ENCODE measurements at regions not wholly inside any gene's neighbourhood (a gene's known extent, or its start where the extent isn't known, plus 50 kb on each side); places are given as distances from the start of the nearest gene placed in this dataset.

GRCh38 chr12:126397660-126398059, 1332.4 kb downstream of the AACS start:
- no peak overlapping the region for H3K4me3 ChIP-seq (ENCODE audit: low read depth, low read length)
- CTCF ChIA-PET = interaction anchor here (0.9 kb wide), 1 partner anchor 20 kb away, joined by 3 read pairs; no protein-coding TSS in a partner anchor
- DNase-seq (ENCODE audit: low read depth) = no peak
- no peak for TF ChIP-seq CTCF (IDR thresholded peaks at IDR 0.05; ENCODE audit: insufficient read depth, low read depth, low read length)
- no peaks in the 10 kb centered on the region for H3K27me3 ChIP-seq (ENCODE audit: control insufficient read depth, insufficient read depth, low read length)
- H3K36me3 ChIP-seq (ENCODE audit: control insufficient read depth, insufficient read depth, low read length) = no peaks in the 10 kb centered on the region
- POLR2A ChIA-PET = no interaction called here

- no peak for DNase-seq (ENCODE audit: low read depth)
- TF ChIP-seq CTCF (IDR thresholded peaks at IDR 0.05; ENCODE audit: insufficient read depth, low read depth, low read length) = no peak
- no peak overlapping the region for H3K4me3 ChIP-seq (ENCODE audit: low read depth, low read length)
Measured at GRCh38 chr12:126400831-126401230, 1335.6 kb downstream of the AACS start.

GRCh38 chr12:126404293-126404881, 1339.2 kb downstream of the AACS start:
- H3K4me3 ChIP-seq (ENCODE audit: low read depth, low read length) = no peak overlapping the region
- TF ChIP-seq CTCF (IDR thresholded peaks at IDR 0.05; ENCODE audit: insufficient read depth, low read depth, low read length) = no peak
- ChIA-PET POLR2A (no interaction called here), CTCF (interaction anchor here (1.2 kb wide), 1 partner anchor 45 kb away, joined by 3 read pairs; no protein-coding TSS in a partner anchor)
- no peaks in the 10 kb centered on the region for H3K27me3 ChIP-seq (ENCODE audit: control insufficient read depth, insufficient read depth, low read length)
- DNase-seq (ENCODE audit: low read depth) = no peak
- H3K36me3 ChIP-seq (ENCODE audit: control insufficient read depth, insufficient read depth, low read length) = no peaks in the 10 kb centered on the region

More at GRCh38 chr12:126400831-126401230, 1335.6 kb downstream of the AACS start:
- H3K27me3 ChIP-seq (ENCODE audit: control insufficient read depth, insufficient read depth, low read length) = no peaks in the 10 kb centered on the region
- CTCF ChIA-PET = interaction anchor here (0.7 kb wide), 1 partner anchor 47 kb away, joined by 3 read pairs; no protein-coding TSS in a partner anchor
- no peaks in the 10 kb centered on the region for H3K36me3 ChIP-seq (ENCODE audit: control insufficient read depth, insufficient read depth, low read length)
- POLR2A ChIA-PET = no interaction called here

GRCh38 chr12:126418400-126418799, 1353.2 kb downstream of the AACS start:
- Histone ChIP-seq H3K4me3 (ENCODE audit: low read depth, low read length) (no peak overlapping the region), H3K36me3 (ENCODE audit: control insufficient read depth, insufficient read depth, low read length) (no peaks in the 10 kb centered on the region), H3K27me3 (ENCODE audit: control insufficient read depth, insufficient read depth, low read length) (no peaks in the 10 kb centered on the region)
- no peak for DNase-seq (ENCODE audit: low read depth)
- TF ChIP-seq CTCF (IDR thresholded peaks at IDR 0.05; ENCODE audit: insufficient read depth, low read depth, low read length) = no peak
- ChIA-PET CTCF (interaction anchor here (0.6 to 1.2 kb wide), 2 partner anchors 12 to 21 kb away, joined by 3 to 4 read pairs; no protein-coding TSS in a partner anchor), POLR2A (no interaction called here)

- TF ChIP-seq CTCF (IDR thresholded peaks at IDR 0.05; ENCODE audit: insufficient read depth, low read depth, low read length) = no peak
- ChIA-PET POLR2A (no interaction called here), CTCF (no interaction called here)
- Histone ChIP-seq H3K27me3 (ENCODE audit: control insufficient read depth, insufficient read depth, low read length) (no peaks in the 10 kb centered on the region), H3K4me3 (ENCODE audit: low read depth, low read length) (no peak overlapping the region), H3K36me3 (ENCODE audit: control insufficient read depth, insufficient read depth, low read length) (no peaks in the 10 kb centered on the region)
- DNase-seq (ENCODE audit: low read depth) = no peak
Measured at GRCh38 chr12:126419131-126419530, 1353.9 kb downstream of the AACS start.
